ENCODE measurements at regions not wholly inside any gene's neighbourhood (a gene's known extent, or its start where the extent isn't known, plus 50 kb on each side); places are given as distances from the start of the nearest gene placed in this dataset.

GRCh38 chr10:42952931-42953683, 123.8 kb upstream of the RET start:
- peak; percentile 5 for DNase-seq

- peak; percentile 4 for DNase-seq
Observed at GRCh38 chr10:42953684-42954674, 122.9 kb upstream of the RET start.

- DNase-seq = peak; percentile 6
Observed at GRCh38 chr10:42954766-42955492, 121.9 kb upstream of the RET start.

DNA sequence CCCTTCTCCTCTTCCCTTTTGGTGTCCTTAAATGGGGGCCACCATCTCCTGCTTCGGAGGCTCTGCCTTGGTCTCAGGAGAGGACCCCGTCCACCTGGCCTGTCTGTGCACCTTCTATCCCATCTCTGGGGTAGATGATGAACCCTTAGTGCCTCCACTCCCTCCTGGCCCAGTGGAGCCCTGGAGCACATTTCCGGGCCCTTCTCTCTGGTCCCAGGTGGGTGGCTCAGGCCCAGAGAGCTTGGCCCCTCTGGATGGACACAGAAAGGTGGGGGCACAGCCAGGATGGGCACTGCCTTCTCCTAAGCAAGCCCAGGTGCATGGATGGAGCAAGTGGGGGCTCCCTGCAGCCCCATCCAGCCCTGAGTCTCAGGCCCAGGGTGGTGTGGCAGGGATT, 121.4 kb upstream of the RET start:
- DNase-seq = no peak

DNA sequence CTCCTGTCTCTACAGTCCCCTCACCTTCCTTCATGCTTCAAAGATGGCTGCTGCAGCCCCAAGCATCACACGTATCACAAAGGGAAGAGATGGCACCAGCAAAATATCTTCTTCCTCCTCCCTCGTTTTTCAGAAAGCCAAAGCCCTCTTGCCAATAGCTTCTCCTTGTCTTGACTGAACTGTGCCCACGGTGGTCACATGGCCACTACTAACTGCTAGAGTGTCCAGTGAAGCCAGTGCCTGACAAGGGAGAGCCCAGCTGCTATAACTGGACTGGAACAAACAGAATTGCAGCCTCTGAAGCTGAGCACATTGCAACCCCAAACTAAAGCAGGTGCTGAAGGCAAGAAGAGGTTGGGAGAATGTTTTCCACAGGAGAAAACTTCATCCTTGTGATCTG, 120.8 kb upstream of the RET start:
- DNase-seq = no peak

- DNase-seq = no peak
Observed at GRCh38 chr10:42958142-42958868, 118.6 kb upstream of the RET start.

DNA sequence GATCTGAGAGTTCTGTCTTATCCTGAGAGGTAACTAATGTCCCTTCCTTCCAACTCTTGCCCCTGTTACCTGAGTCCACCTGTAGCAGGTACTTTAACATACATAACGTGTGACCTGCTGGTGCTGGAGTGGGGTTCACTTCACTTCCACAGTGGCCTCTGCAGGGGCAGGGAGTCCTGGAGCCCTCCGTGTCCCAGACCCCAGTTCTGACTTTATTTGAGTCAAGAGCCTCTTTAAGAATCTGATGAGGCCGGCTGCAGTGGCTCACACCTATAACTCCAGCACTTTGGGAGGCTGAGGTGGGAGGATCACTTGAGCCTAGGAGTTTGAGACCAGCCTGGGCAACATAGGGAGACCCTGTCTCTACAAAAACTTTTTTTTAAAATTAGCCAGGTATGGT, 117.0 kb upstream of the RET start:
- DNase-seq = no peak

DNA sequence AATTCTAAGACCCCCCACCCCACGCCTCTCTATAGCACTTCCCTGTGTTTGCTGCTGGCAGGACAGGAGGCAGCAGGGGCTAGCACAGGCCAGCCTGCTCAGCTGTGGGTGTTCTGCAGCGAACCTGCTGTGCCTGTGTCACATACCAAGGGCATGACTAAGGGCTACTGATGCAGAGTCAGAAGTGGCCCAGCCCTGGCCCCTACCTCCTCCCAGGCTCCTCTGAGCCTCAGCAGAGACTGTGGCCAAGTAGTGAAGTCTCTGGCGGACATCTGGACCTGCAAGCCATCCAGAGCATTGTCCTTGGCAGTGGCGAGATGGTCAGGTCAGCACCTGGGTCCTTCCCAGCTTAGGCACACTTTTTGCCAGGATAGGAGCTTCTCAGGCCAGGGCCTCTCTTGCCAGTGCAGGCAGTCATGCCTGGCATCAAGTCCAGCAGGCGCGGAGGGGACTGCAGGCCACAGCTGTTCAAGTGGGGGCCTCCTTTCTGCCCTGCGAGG, 116.3 kb upstream of the RET start:
- no peak for DNase-seq

DNA sequence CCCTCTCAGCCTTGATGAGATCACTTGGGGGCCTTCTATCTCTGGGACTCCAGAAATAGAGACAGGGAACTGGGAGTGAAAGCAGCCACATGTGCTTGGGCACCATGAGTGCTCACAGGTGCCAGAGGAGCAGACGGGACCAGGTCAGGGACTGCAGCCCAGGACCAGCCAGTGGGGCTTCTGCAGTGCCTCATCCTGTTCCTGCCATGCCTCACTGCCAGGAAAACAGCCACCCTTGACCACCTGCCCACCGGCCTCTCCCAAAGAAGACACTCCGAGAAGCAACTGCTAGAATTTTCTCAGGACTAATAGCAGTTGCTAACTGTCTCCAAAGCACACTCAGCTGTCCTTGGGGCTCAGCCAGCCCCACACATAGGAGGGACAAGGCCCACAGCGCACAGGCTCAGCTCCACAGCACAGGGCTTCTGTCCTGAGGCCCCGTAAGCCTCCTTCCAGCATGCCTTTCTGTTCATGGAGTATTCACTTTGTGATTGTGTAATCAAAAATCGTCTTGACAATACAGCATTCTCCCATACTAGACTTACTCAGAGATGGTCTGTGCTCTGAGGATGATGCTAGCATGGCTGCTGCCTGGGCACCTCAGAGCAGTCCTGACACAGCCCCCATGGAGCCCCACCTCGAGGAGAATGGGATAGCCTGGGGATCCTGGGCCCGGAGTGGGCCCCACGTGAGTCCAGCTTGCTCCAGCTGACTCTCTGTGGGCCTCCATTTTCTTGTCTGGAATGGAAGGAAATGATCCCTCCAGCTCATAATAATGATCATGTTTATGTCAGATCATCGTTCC, 115.7 kb upstream of the RET start:
- no peak for DNase-seq

DNA sequence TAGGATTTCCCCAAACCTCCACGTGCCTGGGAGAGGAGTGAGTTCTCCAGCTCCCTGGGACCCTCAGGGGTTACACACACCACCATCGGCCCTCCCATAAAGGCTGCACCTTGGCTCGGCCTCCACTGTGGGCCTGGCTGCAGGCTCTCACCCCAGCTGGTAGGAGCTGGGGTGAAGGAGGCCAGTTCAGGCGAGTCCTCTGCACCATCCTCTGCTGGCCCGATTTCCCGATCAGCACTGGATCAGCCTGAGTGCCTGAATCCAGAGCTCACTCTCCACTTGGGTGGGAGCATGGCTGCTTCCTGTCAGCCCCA, 115.1 kb upstream of the RET start:
- DNase-seq = no peak

- DNase-seq = no peak
Observed at GRCh38 chr10:42962110-42962901, 114.6 kb upstream of the RET start.

- no peak for DNase-seq
Observed at GRCh38 chr10:42962902-42963231, 114.0 kb upstream of the RET start.

DNA sequence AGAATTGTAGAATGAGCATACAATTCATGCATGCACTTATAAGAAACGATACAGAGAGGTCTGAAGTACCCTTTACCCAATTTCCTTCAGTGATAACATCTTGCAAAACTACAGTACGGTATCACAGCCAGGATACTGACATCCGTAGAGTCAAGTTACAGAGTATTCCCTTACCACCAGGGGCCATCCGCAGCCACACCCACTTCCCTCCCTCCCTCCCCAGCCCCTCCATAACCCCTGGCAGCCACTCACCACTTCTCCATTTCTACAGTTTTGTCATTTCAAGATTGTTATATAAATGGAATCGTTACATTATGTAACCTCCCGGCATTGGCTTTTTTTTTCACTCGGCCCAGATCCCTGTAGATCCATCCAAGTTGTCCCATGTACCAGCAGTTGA, 113.6 kb upstream of the RET start:
- DNase-seq = no peak

DNA sequence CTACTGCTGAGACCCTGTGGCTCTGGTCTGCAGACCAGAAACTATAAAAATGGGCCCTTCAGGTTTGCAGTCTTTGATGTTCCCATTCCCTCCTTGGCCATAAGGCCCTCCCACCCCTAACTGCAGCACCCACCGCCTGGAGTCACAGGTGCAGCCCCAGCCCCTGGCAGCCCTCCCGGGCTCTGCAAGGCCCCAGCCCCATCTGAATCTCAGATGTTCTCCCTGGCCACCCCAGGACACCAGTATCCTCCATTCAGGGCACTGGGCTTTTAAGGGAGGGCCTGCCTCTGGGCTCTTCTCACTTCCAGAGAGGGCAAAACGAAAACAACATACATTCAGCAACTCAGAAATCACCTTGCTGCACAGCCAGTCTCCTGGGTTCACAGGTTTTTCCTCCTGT, 107.7 kb upstream of the RET start:
- no peak for DNase-seq

DNA sequence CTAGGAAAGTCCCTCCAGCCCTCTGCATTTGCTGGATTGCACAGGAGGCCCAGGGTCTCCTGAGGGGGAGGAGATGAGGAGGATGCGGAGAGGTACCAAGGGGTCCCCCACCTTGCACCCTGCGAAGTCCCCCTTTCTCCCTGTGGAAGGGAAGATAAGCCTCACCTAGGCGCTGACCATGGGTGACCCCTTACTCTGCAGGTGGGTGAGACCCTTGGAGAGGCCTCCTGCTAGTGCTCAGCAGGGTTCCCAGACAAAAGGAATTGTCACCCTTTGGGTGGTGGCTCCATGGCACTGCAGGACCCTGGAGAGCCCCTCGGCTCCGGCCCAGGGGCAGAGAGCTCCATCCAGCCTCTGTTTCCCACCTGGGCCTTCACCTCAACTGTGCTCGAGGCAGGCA, 107.0 kb upstream of the RET start:
- no peak for DNase-seq

DNA sequence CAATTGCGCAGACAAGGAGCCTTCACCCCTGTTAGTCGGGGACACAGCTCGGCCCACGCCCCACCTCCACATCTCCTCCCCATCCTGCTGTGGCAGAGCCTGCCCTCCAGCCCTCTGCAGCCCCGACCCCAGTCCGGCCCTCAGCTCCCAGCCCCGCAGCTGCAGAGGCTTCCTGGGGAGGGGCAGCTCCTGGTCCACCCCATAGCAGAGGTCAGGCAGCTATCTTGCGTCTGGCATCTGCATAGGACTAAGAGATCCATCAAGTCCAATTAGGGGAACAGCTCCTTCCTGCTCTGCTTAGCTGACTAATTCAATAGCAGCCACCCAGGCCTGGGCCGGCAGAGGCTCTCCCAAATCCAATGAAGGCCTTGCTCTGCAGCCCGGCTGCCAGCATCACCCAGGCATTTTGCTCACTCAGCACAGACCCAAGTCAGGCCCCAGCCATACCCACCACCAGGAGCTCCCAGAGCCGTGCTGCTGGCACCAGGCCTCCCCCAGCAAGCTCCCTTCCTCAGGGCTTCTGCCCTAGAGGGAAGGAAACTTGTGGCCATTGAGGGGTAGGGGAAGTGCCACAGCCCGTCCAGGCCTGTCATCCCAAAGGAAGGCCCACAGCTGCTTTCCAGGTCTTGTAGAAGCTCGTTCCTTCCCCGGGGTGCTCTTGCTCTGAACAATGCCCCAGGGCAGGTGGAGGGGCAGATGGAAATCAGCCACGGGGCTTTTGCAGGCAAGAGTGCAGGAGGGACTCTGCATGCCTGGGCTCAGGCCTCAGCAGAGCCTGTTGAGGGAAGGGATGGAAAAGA, 106.2 kb upstream of the RET start:
- peak; percentile 6 for DNase-seq

GRCh38 chr10:42971251-42971599, 105.6 kb upstream of the RET start:
- DNase-seq = no peak

DNA sequence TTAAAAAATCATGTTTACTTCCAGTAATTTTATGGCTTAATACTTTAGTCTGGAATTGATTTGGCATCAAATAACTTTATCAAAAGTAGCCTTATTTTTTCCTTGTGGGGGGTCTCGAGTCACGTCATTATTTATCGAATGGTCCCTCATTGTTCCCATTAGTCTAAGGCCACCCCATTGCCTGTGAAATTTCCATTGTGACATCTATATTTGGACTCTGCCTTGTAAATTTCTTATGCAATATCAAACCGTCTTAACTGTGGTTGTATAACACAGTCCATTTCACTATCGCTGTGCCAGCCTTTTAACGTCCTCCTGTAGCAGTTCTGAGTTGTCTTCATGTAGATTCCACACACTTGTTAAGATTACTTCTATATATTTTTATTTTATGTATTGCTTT, 103.9 kb upstream of the RET start:
- DNase-seq = no peak

DNA sequence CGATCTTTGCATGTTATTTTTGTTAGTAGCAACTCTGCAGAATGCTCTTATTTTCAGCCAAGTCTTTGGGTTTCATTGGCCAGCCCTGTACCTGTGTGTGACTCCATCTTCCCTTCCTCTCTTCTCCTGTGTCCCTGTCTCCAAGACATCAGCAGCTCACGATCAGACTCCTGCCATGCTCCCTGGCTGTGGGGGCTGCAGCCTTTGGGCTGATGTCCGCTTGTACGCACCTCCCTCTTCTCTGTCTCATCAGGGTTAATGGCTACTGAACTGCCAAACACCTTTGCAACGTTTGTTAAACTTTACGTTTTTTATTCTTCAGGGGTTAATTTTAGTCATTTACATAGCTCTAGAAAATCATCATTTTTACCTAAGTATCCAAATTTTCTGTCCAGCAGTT, 103.5 kb upstream of the RET start:
- no peak for DNase-seq
